Right lobe of liver (tissue), 4 donors: ENCODE measurements at regions not wholly inside any gene's neighbourhood (a gene's known extent, or its start where the extent isn't known, plus 50 kb on each side); places are given as distances from the start of the nearest gene placed in this dataset.

Experiments used
- CTCF ChIP-seq, 4 donors: fragments of 200-600 bp in 3 of 4; fragments of 450-650 bp in 1 of 4; IDR thresholded peaks; one replicate each; pipeline versions ENCODE4 v1.5.1 to v1.8.0; 2016 to 2022; ENCODE audit warnings: antibody characterized with exemption in 4 of 4, mild to moderate bottlenecking in 2 of 4
- POLR2A ChIP-seq: fragments of 450-650 bp; IDR thresholded peaks from one replicate; pipeline ENCODE4 v1.6.1; 2017; ENCODE audit warnings: antibody characterized with exemption, mild to moderate bottlenecking
- donor health status: DM: no; HTN: no; CAD: no.
- donor health status: DM: no; HTN: no; CAD: no.
- donor health status: DM: no; HTN: yes; CAD: no.

- TF ChIP-seq CTCF (IDR thresholded peaks at IDR 0.05) = no peak
- no peak for TF ChIP-seq POLR2A
These were observed 231.0 kb downstream of the EN1 start for GRCh38 chr2:118616432-118616831.
